T-helper 1 cell treated with Interleukin-12 subunit alpha and Interleukin-12 subunit beta and Interleukin-4 antibody, amounts not matched to agents 30 μg/mL and 1 μg/mL, for 36 hours (primary cell): ENCODE measurements at regions not wholly inside any gene's neighbourhood (a gene's known extent, or its start where the extent isn't known, plus 50 kb on each side); places are given as distances from the start of the nearest gene placed in this dataset.

Experiments used
- H3K27ac Mint-ChIP-seq: one replicate; pipeline ENCODE4 v1.8.0; 2021; ENCODE audit warnings: mild to moderate bottlenecking, mixed read lengths
- H3K27me3 Mint-ChIP-seq: one replicate; pipeline ENCODE4 v1.8.0; 2021; ENCODE audit warnings: low read depth, mixed read lengths
- H3K36me3 Mint-ChIP-seq: one replicate; pipeline ENCODE4 v1.8.0; 2021; ENCODE audit warnings: low read depth, mixed read lengths
- H3K4me1 Mint-ChIP-seq: one replicate; pipeline ENCODE4 v1.8.0; 2021; ENCODE audit warnings: low read depth, mixed read lengths
- H3K4me3 Mint-ChIP-seq: one replicate; pipeline ENCODE4 v1.8.0; 2021; ENCODE audit warnings: mild to moderate bottlenecking, moderate library complexity, mixed read lengths
- H3K9me3 Mint-ChIP-seq: one replicate; pipeline ENCODE4 v1.8.0; 2021; ENCODE audit warnings: mixed read lengths

GRCh38 chr12:128069359-128069997, 197.5 kb upstream of the TMEM132C start:
- no peak overlapping the region for H3K27ac Mint-ChIP-seq
- H3K4me3 Mint-ChIP-seq, result no peak overlapping the region
- no peaks in the 10 kb centered on the region for H3K36me3 Mint-ChIP-seq
- H3K9me3 Mint-ChIP-seq, result no peaks in the 10 kb centered on the region
- H3K4me1 Mint-ChIP-seq, result no peaks in the 10 kb centered on the region
- H3K27me3 Mint-ChIP-seq, result no peaks in the 10 kb centered on the region

GRCh38 chr12:128073937-128074336, 193.0 kb upstream of the TMEM132C start:
- H3K27me3 Mint-ChIP-seq, result no peaks in the 10 kb centered on the region
- no peak overlapping the region for H3K4me3 Mint-ChIP-seq
- peaks cover 5% of the 10 kb centered on the region for H3K9me3 Mint-ChIP-seq
- no peaks in the 10 kb centered on the region for H3K4me1 Mint-ChIP-seq
- H3K27ac Mint-ChIP-seq, result no peak overlapping the region
- H3K36me3 Mint-ChIP-seq, result no peaks in the 10 kb centered on the region

GRCh38 chr12:128075332-128075731, 191.6 kb upstream of the TMEM132C start:
- Mint-ChIP-seq H3K36me3 (no peaks in the 10 kb centered on the region), H3K27ac (no peak overlapping the region), H3K4me1 (no peaks in the 10 kb centered on the region)

GRCh38 chr12:128076188-128076587, 190.8 kb upstream of the TMEM132C start:
- H3K36me3 Mint-ChIP-seq, result no peaks in the 10 kb centered on the region
- no peaks in the 10 kb centered on the region for H3K27me3 Mint-ChIP-seq
- H3K4me3 Mint-ChIP-seq, result no peak overlapping the region
- H3K4me1 Mint-ChIP-seq, result no peaks in the 10 kb centered on the region
- H3K9me3 Mint-ChIP-seq, result peaks cover 5% of the 10 kb centered on the region
- H3K27ac Mint-ChIP-seq, result no peak overlapping the region

More at GRCh38 chr12:128075332-128075731, 191.6 kb upstream of the TMEM132C start:
- Mint-ChIP-seq H3K27me3 (no peaks in the 10 kb centered on the region), H3K4me3 (no peak overlapping the region), H3K9me3 (peaks cover 5% of the 10 kb centered on the region)

GRCh38 chr12:128077211-128077916, 189.6 kb upstream of the TMEM132C start:
- no peak overlapping the region for H3K27ac Mint-ChIP-seq
- H3K4me1 Mint-ChIP-seq, result no peaks in the 10 kb centered on the region
- no peaks in the 10 kb centered on the region for H3K27me3 Mint-ChIP-seq
- no peaks in the 10 kb centered on the region for H3K36me3 Mint-ChIP-seq
- H3K9me3 Mint-ChIP-seq, result peaks cover 5% of the 10 kb centered on the region
- no peak overlapping the region for H3K4me3 Mint-ChIP-seq

- no peak overlapping the region for H3K27ac Mint-ChIP-seq
- H3K9me3 Mint-ChIP-seq, result peaks cover 5% of the 10 kb centered on the region
- no peak overlapping the region for H3K4me3 Mint-ChIP-seq
- no peaks in the 10 kb centered on the region for H3K4me1 Mint-ChIP-seq
- no peaks in the 10 kb centered on the region for H3K36me3 Mint-ChIP-seq
- no peaks in the 10 kb centered on the region for H3K27me3 Mint-ChIP-seq
These were observed 189.1 kb upstream of the TMEM132C start for GRCh38 chr12:128077917-128078298.

GRCh38 chr12:128078301-128078971, 188.5 kb upstream of the TMEM132C start:
- no peak overlapping the region for H3K4me3 Mint-ChIP-seq
- H3K36me3 Mint-ChIP-seq, result no peaks in the 10 kb centered on the region
- H3K4me1 Mint-ChIP-seq, result no peaks in the 10 kb centered on the region
- H3K9me3 Mint-ChIP-seq, result peaks cover 5% of the 10 kb centered on the region
- no peaks in the 10 kb centered on the region for H3K27me3 Mint-ChIP-seq
- H3K27ac Mint-ChIP-seq, result no peak overlapping the region

GRCh38 chr12:128079446-128079845, 187.5 kb upstream of the TMEM132C start:
- Mint-ChIP-seq H3K9me3 (peaks cover 5% of the 10 kb centered on the region), H3K36me3 (no peaks in the 10 kb centered on the region), H3K27me3 (no peaks in the 10 kb centered on the region), H3K4me3 (no peak overlapping the region), H3K4me1 (no peaks in the 10 kb centered on the region), H3K27ac (no peak overlapping the region)

- Mint-ChIP-seq H3K27me3 (no peaks in the 10 kb centered on the region), H3K4me1 (no peaks in the 10 kb centered on the region), H3K9me3 (peaks cover 4% of the 10 kb centered on the region), H3K27ac (no peak overlapping the region), H3K4me3 (no peak overlapping the region), H3K36me3 (no peaks in the 10 kb centered on the region)
These were observed 183.7 kb upstream of the TMEM132C start for GRCh38 chr12:128083132-128083729.

- Mint-ChIP-seq H3K27ac (no peak overlapping the region), H3K9me3 (peaks cover 14% of the 10 kb centered on the region), H3K36me3 (no peaks in the 10 kb centered on the region), H3K4me3 (no peak overlapping the region), H3K4me1 (no peaks in the 10 kb centered on the region), H3K27me3 (no peaks in the 10 kb centered on the region)
These were observed 178.0 kb upstream of the TMEM132C start for GRCh38 chr12:128088926-128089325.

GRCh38 chr12:128089961-128090360, 177.0 kb upstream of the TMEM132C start:
- H3K4me3 Mint-ChIP-seq, result no peak overlapping the region
- no peak overlapping the region for H3K27ac Mint-ChIP-seq
- H3K4me1 Mint-ChIP-seq, result no peaks in the 10 kb centered on the region
- no peaks in the 10 kb centered on the region for H3K36me3 Mint-ChIP-seq
- H3K27me3 Mint-ChIP-seq, result no peaks in the 10 kb centered on the region
- H3K9me3 Mint-ChIP-seq, result peaks cover 14% of the 10 kb centered on the region

- Mint-ChIP-seq H3K27me3 (no peaks in the 10 kb centered on the region), H3K36me3 (no peaks in the 10 kb centered on the region), H3K27ac (no peak overlapping the region), H3K4me1 (no peaks in the 10 kb centered on the region), H3K4me3 (no peak overlapping the region), H3K9me3 (peaks cover 14% of the 10 kb centered on the region)
These were observed 175.8 kb upstream of the TMEM132C start for GRCh38 chr12:128091101-128091720.

GRCh38 chr12:128091951-128092382, 175.0 kb upstream of the TMEM132C start:
- Mint-ChIP-seq H3K9me3 (peaks cover 18% of the 10 kb centered on the region), H3K4me1 (no peaks in the 10 kb centered on the region), H3K27me3 (no peaks in the 10 kb centered on the region), H3K27ac (no peak overlapping the region), H3K4me3 (no peak overlapping the region), H3K36me3 (no peaks in the 10 kb centered on the region)

GRCh38 chr12:128098730-128099129, 168.2 kb upstream of the TMEM132C start:
- no peaks in the 10 kb centered on the region for H3K4me1 Mint-ChIP-seq
- H3K4me3 Mint-ChIP-seq, result no peak overlapping the region
- no peaks in the 10 kb centered on the region for H3K27me3 Mint-ChIP-seq
- no peaks in the 10 kb centered on the region for H3K36me3 Mint-ChIP-seq
- H3K27ac Mint-ChIP-seq, result no peak overlapping the region
- H3K9me3 Mint-ChIP-seq, result peaks cover 9% of the 10 kb centered on the region
